IPS-18a (cell line): ENCODE measurements at regions not wholly inside any gene's neighbourhood (a gene's known extent, or its start where the extent isn't known, plus 50 kb on each side); places are given as distances from the start of the nearest gene placed in this dataset.

Experiments
- H3K27ac ChIP-seq: one replicate; pipeline ENCODE4 v1.5.1; 2013; ENCODE audit warnings: low read length
- H3K27me3 ChIP-seq: one replicate; pipeline ENCODE4 v1.6.1; 2013; ENCODE audit warnings: mild to moderate bottlenecking, low read length; ENCODE audit not compliant: control insufficient read depth, insufficient read depth
- H3K36me3 ChIP-seq: one replicate; pipeline ENCODE4 v1.6.1; 2013; ENCODE audit warnings: low read depth, low read length; ENCODE audit not compliant: control insufficient read depth
- H3K4me1 ChIP-seq: one replicate; pipeline ENCODE4 v1.6.1; 2013; ENCODE audit warnings: low read depth, low read length; ENCODE audit not compliant: control insufficient read depth
- H3K4me3 ChIP-seq: one replicate; pipeline ENCODE4 v1.5.1; 2013; ENCODE audit warnings: low read length
- H3K9ac ChIP-seq: one replicate; pipeline ENCODE4 v1.6.1; 2013; ENCODE audit warnings: mild to moderate bottlenecking, low read length, moderate library complexity
- H3K9me3 ChIP-seq: one replicate; pipeline ENCODE4 v1.6.1; 2013; ENCODE audit warnings: low read depth, low read length; ENCODE audit not compliant: control insufficient read depth

- H3K9ac ChIP-seq, result no peak overlapping the region
- no peaks in the 10 kb centered on the region for H3K9me3 ChIP-seq
- H3K36me3 ChIP-seq, result no peaks in the 10 kb centered on the region
- H3K27me3 ChIP-seq, result no peaks in the 10 kb centered on the region
- no peaks in the 10 kb centered on the region for H3K4me1 ChIP-seq
- H3K27ac ChIP-seq, result no peak overlapping the region
- H3K4me3 ChIP-seq, result no peak overlapping the region
Measured at GRCh38 chr6:11633741-11634509, 96.4 kb downstream of the TMEM170B start.

DNA sequence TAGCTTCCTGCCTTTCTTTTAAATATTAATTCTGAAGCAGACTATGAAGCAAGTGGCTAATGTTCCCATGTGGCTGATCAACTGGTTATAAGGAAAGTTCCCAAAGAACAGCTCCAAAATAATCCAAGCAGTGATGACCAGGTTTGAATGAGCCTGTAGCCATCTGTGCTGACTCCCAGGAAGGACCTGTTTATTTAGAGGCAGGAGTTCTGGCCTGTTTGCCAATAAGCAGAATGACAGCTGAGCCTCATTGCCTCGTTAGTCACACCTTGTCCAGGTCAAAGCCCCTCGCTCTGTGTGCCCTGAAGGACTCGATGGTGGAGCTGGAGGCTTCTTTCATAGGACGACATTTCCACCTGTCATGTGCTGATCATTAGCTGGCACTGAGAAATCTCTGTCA, 97.4 kb downstream of the TMEM170B start:
- Histone ChIP-seq H3K27ac (no peak overlapping the region), H3K4me1 (no peaks in the 10 kb centered on the region), H3K4me3 (no peak overlapping the region), H3K27me3 (no peaks in the 10 kb centered on the region), H3K36me3 (no peaks in the 10 kb centered on the region), H3K9me3 (no peaks in the 10 kb centered on the region), H3K9ac (no peak overlapping the region)

- no peak overlapping the region for H3K4me3 ChIP-seq
- H3K27ac ChIP-seq, result no peak overlapping the region
Measured at GRCh38 chr6:11636121-11636520, 98.6 kb downstream of the TMEM170B start.

DNA sequence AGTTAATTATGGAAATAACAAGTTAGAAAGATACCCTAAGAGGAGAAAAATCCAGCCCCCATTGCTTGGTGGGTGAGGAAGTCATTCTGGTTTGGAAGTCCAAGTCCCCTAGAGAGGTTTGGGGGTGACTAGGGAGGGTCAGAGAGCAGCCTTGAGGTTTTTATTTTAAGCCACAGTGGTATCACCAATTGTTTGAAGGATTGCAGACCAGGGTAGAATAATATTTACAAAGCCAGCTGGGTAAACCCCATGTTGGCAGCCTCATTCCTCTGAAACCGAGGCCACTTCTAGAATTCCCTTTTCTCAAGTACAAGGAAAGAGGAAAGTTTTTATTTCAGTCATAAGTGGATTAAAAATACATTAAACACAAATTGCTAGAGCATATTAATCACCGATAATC, 99.7 kb downstream of the TMEM170B start:
- Histone ChIP-seq H3K4me3 (no peak overlapping the region), H3K36me3 (no peaks in the 10 kb centered on the region), H3K9me3 (no peaks in the 10 kb centered on the region), H3K9ac (no peak overlapping the region), H3K27me3 (no peaks in the 10 kb centered on the region), H3K27ac (no peak overlapping the region), H3K4me1 (no peaks in the 10 kb centered on the region)

More at GRCh38 chr6:11636121-11636520, 98.6 kb downstream of the TMEM170B start:
- Histone ChIP-seq H3K27me3 (no peaks in the 10 kb centered on the region), H3K4me1 (no peaks in the 10 kb centered on the region), H3K9ac (no peak overlapping the region), H3K36me3 (no peaks in the 10 kb centered on the region), H3K9me3 (no peaks in the 10 kb centered on the region)

DNA sequence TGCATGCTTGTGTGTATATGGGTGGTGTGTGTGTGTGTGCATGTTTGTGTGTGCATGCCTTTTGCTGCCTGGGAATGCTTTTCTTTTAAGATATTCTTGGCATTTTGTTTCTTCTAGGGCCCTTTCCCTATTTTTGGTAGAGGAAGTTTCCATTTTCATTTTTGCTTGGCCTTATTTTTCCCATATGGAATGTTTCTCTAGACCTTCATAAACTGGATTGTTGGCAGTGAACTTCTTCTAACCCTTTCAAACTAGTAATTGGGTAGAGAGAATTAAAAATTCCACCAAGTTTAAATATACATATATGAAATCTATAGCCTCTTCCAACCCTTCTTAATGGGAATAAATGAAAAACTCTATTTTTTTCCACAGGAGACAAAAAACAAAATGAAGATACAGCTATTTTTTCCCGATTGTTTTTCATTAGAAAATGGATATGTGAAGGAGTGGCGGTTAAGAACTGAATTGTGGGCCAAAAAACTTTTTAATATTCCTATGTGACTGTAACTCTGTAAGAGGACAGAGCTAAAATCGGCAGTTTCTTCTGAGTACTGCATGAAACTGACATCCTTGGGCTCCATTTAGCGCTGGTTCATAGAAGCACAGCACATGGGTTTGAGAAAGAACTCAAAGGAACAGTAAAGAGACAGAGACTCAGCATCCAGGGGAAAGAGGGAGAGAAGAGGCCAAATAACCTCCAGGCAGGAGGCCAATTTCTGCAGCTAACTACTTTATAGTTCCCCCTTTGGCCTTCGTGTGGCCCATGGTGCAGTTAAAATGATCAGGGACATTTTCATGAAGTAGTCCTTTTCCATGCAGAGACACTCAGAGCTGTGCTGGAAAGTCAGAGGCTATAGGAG, 102.1 kb downstream of the TMEM170B start:
- Histone ChIP-seq H3K36me3 (no peaks in the 10 kb centered on the region), H3K4me3 (no peak overlapping the region), H3K27me3 (no peaks in the 10 kb centered on the region), H3K27ac (no peak overlapping the region), H3K9ac (no peak overlapping the region), H3K9me3 (no peaks in the 10 kb centered on the region), H3K4me1 (no peaks in the 10 kb centered on the region)

DNA sequence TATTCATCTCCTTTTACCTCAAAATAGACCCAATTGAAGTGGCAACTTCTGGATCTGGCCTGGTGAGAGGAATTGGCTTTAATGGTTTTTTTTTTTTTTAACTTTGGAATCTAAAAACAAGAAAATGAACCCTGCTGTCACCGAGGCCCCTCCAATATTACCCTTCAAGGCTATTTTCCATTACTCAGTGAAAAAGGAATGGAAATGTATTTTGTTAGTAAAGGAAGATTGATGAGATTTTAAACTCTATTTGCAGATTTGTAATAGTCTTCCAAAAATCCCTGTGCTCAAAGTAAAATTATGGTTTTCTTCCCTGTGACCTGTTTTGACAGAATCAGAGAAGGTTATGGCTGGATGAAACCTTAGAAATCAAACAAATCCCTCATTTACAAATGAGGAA, 102.9 kb downstream of the TMEM170B start:
- no peak overlapping the region for H3K27ac ChIP-seq

DNA sequence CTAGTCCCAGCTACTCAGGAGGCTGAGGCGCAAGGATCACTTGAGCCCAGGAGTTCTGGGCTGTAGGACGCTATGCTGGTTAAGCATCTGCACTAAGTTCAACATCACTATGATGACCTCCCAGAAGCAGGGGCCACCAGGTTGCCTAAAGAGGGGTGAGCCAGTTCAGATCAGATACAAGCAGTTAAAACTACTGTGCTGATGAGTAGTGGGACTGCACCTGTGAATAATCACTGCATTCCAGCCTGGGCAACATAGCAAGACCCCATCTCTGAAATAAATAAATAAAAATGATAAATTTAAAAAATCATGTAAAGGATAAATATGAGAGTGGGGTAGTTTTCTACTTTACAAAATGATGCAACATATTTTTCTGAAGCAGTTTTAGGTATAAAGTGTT, 106.5 kb downstream of the TMEM170B start:
- Histone ChIP-seq H3K4me1 (peaks cover 1% of the 10 kb centered on the region), H3K9me3 (peaks cover 9% of the 10 kb centered on the region), H3K36me3 (no peaks in the 10 kb centered on the region), H3K9ac (no peak overlapping the region), H3K4me3 (no peak overlapping the region), H3K27me3 (no peaks in the 10 kb centered on the region), H3K27ac (no peak overlapping the region)

More for the DNA sequence above, 102.9 kb downstream of the TMEM170B start:
- no peaks in the 10 kb centered on the region for H3K9me3 ChIP-seq
- no peak overlapping the region for H3K9ac ChIP-seq
- H3K36me3 ChIP-seq, result no peaks in the 10 kb centered on the region
- H3K27me3 ChIP-seq, result no peaks in the 10 kb centered on the region
- no peak overlapping the region for H3K4me3 ChIP-seq
- H3K4me1 ChIP-seq, result no peaks in the 10 kb centered on the region

DNA sequence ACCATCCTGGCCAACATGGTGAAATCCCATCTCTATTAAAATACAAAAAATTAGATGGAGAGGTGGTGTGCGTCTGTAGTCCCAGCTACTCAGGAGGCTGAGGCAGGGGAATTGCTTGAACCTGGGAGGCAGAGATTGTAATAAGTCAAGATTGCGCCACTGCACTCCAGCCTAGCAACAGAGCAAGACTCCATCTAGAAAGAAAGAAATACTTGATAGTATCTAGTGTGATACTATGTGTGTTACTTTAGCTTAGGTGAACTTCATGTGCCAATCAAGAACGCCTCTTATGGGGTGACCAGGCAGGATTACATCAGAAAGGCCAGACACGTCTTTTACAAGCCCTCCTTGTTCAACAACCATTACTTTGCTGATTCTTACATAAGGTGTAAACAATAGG, 107.1 kb downstream of the TMEM170B start:
- H3K36me3 ChIP-seq, result no peaks in the 10 kb centered on the region
- peaks cover 9% of the 10 kb centered on the region for H3K9me3 ChIP-seq
- H3K4me3 ChIP-seq, result no peak overlapping the region
- no peak overlapping the region for H3K9ac ChIP-seq
- H3K27me3 ChIP-seq, result no peaks in the 10 kb centered on the region
- no peak overlapping the region for H3K27ac ChIP-seq
- peaks cover 6% of the 10 kb centered on the region for H3K4me1 ChIP-seq

- Histone ChIP-seq H3K9ac (no peak overlapping the region), H3K27ac (no peak overlapping the region), H3K4me3 (no peak overlapping the region)
Measured at GRCh38 chr6:11645016-11645415, 107.5 kb downstream of the TMEM170B start.

GRCh38 chr6:11648436-11648775, 110.9 kb downstream of the TMEM170B start:
- no peak overlapping the region for H3K4me3 ChIP-seq
- H3K27ac ChIP-seq, result no peak overlapping the region
- H3K27me3 ChIP-seq, result no peaks in the 10 kb centered on the region
- H3K9me3 ChIP-seq, result peaks cover 9% of the 10 kb centered on the region
- peaks cover 35% of the 10 kb centered on the region for H3K4me1 ChIP-seq
- no peak overlapping the region for H3K9ac ChIP-seq
- no peaks in the 10 kb centered on the region for H3K36me3 ChIP-seq

More at GRCh38 chr6:11645016-11645415, 107.5 kb downstream of the TMEM170B start:
- Histone ChIP-seq H3K4me1 (peaks cover 10% of the 10 kb centered on the region), H3K27me3 (no peaks in the 10 kb centered on the region), H3K36me3 (no peaks in the 10 kb centered on the region), H3K9me3 (peaks cover 9% of the 10 kb centered on the region)

DNA sequence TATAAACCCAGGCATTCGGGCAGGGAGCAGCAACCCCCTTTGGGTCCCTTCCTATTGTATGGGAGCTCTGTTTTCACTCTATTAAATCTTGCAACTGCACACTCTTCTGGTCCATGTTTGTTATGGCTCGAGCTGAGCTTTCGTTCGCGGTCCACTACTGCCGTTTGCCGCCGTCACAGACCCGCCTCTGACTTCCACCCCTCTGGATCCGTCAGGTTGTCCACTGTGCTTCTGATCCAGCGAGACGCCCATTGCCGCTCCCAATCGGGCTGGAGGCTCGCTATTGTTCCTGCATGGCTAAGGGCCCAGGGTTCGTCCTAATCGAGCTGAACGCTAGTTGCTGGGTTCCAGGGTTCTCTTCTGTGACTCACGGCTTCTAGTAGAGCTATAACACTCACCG, 111.3 kb downstream of the TMEM170B start:
- Histone ChIP-seq H3K9ac (no peak overlapping the region), H3K9me3 (peaks cover 9% of the 10 kb centered on the region), H3K27ac (no peak overlapping the region), H3K4me1 (peaks cover 38% of the 10 kb centered on the region), H3K4me3 (no peak overlapping the region), H3K36me3 (no peaks in the 10 kb centered on the region), H3K27me3 (no peaks in the 10 kb centered on the region)
